Ishikawa (cell line): ENCODE measurements at regions not wholly inside any gene's neighbourhood (a gene's known extent, or its start where the extent isn't known, plus 50 kb on each side); places are given as distances from the start of the nearest gene placed in this dataset.

Experiments used
- CEBPB ChIP-seq: IDR thresholded peaks from 2 replicates; pipeline ENCODE4 v1.6.1; 2012
- CREB1 ChIP-seq: IDR thresholded peaks from 2 replicates; pipeline ENCODE4 v1.6.1; 2012; ENCODE audit warnings: low read depth
- EGR1 ChIP-seq: IDR thresholded peaks from 2 replicates; pipeline ENCODE4 v1.6.1; 2012
- EP300 ChIP-seq: IDR thresholded peaks from 2 replicates; pipeline ENCODE4 v1.6.1; 2012; ENCODE audit warnings: borderline replicate concordance
- FOXM1 ChIP-seq: IDR thresholded peaks from 2 replicates; pipeline ENCODE4 v1.6.1; 2012; ENCODE audit warnings: low read depth, borderline replicate concordance
- NFIC ChIP-seq: IDR thresholded peaks from 2 replicates; pipeline ENCODE4 v1.6.1; 2012
- RAD21 ChIP-seq: IDR thresholded peaks from 2 replicates; pipeline ENCODE4 v1.6.1; 2012; ENCODE audit warnings: low read depth
- REST ChIP-seq: IDR thresholded peaks from 2 replicates; pipeline ENCODE4 v1.6.1; 2012; ENCODE audit warnings: low read depth, mild to moderate bottlenecking
- TAF1 ChIP-seq: IDR thresholded peaks from 2 replicates; pipeline ENCODE4 v1.6.1; 2012; ENCODE audit warnings: low read depth, mild to moderate bottlenecking
- TCF12 ChIP-seq: IDR thresholded peaks from 2 replicates; pipeline ENCODE4 v1.6.1; 2012; ENCODE audit warnings: low read depth
- TEAD4 ChIP-seq: IDR thresholded peaks from 2 replicates; pipeline ENCODE4 v1.6.1; 2012
- YY1 ChIP-seq: IDR thresholded peaks from 2 replicates; pipeline ENCODE4 v1.6.1; 2012; ENCODE audit warnings: low read depth
- ZBTB7A ChIP-seq: IDR thresholded peaks from 2 replicates; pipeline ENCODE4 v1.6.1; 2012; ENCODE audit warnings: low read depth
- TF ChIP-seq, protein P1 (sequence below): IDR thresholded peaks from 2 replicates; pipeline ENCODE4 v1.6.1; 2012
- TF ChIP-seq, protein P2 (sequence below): IDR thresholded peaks from 2 replicates; pipeline ENCODE4 v1.6.1; 2012

DNA sequence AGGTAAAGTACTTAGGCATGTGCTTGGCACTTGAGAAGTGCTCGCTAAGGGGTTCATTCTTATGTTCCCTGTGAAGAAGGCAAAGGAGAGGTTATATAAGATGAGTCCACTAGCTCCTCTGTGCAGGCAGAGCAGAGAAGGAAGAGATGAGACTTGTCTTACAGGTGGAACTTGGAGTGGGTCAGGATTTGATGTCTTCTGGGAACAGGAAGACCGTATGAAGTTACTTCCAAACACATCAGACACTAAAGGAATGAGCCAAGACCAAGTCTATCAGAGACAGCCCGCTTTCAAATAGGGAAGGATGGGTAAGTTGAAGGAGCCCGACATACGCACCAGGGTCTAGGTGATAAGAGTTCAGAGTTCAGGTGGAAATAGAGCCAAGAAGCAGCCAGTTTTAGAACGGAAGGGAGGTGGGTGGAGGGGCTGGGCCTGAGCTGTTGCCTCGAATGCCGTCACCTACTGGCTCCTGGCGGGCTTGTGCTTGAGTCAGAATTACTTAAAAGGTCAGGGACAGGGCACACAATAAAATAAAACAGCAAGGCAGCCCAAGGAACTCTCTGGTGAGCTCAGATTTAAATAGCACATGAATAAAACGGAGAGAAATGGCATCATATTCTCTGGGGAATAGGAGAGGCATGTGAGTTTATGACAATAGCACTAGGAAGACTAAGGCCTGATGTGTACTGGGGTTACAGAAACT is 56.1 kb upstream of the GRB10 start:
- TF ChIP-seq, protein P1, sequence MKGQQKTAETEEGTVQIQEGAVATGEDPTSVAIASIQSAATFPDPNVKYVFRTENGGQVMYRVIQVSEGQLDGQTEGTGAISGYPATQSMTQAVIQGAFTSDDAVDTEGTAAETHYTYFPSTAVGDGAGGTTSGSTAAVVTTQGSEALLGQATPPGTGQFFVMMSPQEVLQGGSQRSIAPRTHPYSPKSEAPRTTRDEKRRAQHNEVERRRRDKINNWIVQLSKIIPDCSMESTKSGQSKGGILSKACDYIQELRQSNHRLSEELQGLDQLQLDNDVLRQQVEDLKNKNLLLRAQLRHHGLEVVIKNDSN = no peak
- TF ChIP-seq TCF12 (no peak), YY1 (no peak), RAD21 (no peak), TAF1 (no peak), TEAD4 (no peak), ZBTB7A (no peak), EGR1 (no peak), CEBPB (no peak), NFIC (no peak), CREB1 (no peak), REST (no peak)
- TF ChIP-seq, protein P2, sequence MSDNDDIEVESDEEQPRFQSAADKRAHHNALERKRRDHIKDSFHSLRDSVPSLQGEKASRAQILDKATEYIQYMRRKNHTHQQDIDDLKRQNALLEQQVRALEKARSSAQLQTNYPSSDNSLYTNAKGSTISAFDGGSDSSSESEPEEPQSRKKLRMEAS = no peak

GRCh38 chr7:50837965-50838364 is 55.3 kb upstream of the GRB10 start:
- TF ChIP-seq CREB1 = no peak
- TF ChIP-seq TAF1 = no peak
- TF ChIP-seq NFIC = no peak
- TF ChIP-seq ZBTB7A = no peak
- TF ChIP-seq EGR1 = no peak
- no peak for TF ChIP-seq EP300
- TF ChIP-seq RAD21 = no peak
- no peak for TF ChIP-seq TEAD4
- TF ChIP-seq, protein P2 = no peak
- no peak for TF ChIP-seq YY1
- TF ChIP-seq, protein P1 = no peak
- TF ChIP-seq FOXM1 = no peak

DNA sequence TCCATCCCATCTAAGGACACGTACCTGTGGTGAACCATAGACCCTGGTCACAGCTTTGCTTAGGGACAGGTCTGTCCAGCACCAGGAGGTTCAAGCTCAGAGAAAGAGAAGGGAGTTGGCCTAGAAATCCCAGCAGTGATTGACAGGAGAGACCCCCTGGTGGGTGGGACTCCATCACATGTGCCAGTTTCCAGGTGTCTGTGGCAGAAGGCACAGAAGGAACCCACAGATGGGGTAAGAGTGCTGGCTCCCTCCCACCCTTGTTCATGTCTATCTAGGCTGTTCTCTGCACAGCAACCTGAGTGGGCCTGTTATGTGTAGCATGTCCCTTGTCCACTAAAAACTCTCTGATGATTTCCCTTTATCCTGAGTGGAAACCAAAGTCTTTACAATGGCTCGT is 54.0 kb upstream of the GRB10 start:
- TF ChIP-seq ZBTB7A = no peak
- TF ChIP-seq FOXM1 = no peak
- no peak for TF ChIP-seq NFIC

DNA sequence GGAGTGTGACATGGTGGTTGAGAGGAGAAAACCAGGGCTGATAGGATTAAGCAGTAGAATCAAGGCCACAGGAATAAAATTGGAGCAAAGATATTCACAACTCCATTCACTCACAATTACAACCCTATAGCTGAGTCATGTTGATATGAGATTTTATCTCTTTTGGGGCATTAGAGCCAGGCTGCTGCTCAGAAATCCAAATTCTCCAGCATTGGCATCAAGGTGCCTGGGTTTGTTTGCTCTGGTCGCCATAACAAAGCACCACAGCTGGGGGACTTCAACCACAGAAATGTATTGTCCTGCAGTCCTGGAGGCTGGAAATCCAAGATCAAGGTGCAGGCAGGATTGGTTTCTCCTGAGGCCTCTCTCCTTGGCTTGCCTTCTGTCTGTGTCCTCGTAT is 52.5 kb upstream of the GRB10 start:
- TF ChIP-seq TAF1 (no peak), NFIC (no peak), REST (no peak), YY1 (no peak), TEAD4 (no peak), EP300 (no peak), ZBTB7A (no peak), EGR1 (no peak), RAD21 (no peak), TCF12 (no peak), FOXM1 (no peak), CREB1 (no peak), CEBPB (no peak)
- TF ChIP-seq, protein P1 = no peak
- TF ChIP-seq, protein P2 = no peak

GRCh38 chr7:50834679-50835078 is 52.0 kb upstream of the GRB10 start:
- TF ChIP-seq TAF1 = no peak
- TF ChIP-seq REST = no peak
- no peak for TF ChIP-seq EGR1
- no peak for TF ChIP-seq TCF12
- no peak for TF ChIP-seq FOXM1
- no peak for TF ChIP-seq CREB1
- TF ChIP-seq TEAD4 = no peak
- TF ChIP-seq YY1 = no peak
- TF ChIP-seq ZBTB7A = no peak
- no peak for TF ChIP-seq RAD21
- TF ChIP-seq, protein P2 = no peak
- TF ChIP-seq EP300 = no peak
- TF ChIP-seq NFIC = no peak
- TF ChIP-seq, protein P1 = no peak
- TF ChIP-seq CEBPB = no peak
